Neural cell (in vitro differentiated cells): ENCODE measurements at regions not wholly inside any gene's neighbourhood (a gene's known extent, or its start where the extent isn't known, plus 50 kb on each side); places are given as distances from the start of the nearest gene placed in this dataset.
A peak's percentile ranks its signal among the peaks of the same experiment; 100 is the strongest.

ENCODE experiments used
- H2AFZ ChIP-seq: fragments of 200-600, 300-800 bp; sonication (generic), shearing (Covaris generic); 2 replicates; pipeline ENCODE4 v1.6.0; 2014; ENCODE audit warnings: low read depth, mild to moderate bottlenecking, antibody characterized with exemption, low read length, moderate library complexity
- H3F3A ChIP-seq: fragments of 200-600 bp; shearing (Covaris generic); 2 replicates; pipeline ENCODE4 v1.6.1; 2016; ENCODE audit warnings: mild to moderate bottlenecking, moderate library complexity, mixed read lengths, antibody characterized with exemption, low read length; ENCODE audit not compliant: insufficient read depth, poor library complexity, severe bottlenecking
- H3K27ac ChIP-seq: fragments of 200-600, 300-800 bp; sonication (generic), shearing (Covaris generic); 2 replicates; pipeline ENCODE4 v1.5.1; 2014; ENCODE audit warnings: mild to moderate bottlenecking, low read length, moderate library complexity
- H3K27me3 ChIP-seq: fragments of 300-800, 200-600 bp; sonication (generic), shearing (Covaris generic); 2 replicates; pipeline ENCODE4 v1.6.0; 2014; ENCODE audit warnings: mild to moderate bottlenecking, low read depth, low read length, moderate library complexity; ENCODE audit not compliant: insufficient read depth
- H3K36me3 ChIP-seq: fragments of 300-800, 200-600 bp; sonication (generic), shearing (Covaris generic); 2 replicates; pipeline ENCODE4 v1.5.1; 2014; ENCODE audit warnings: mild to moderate bottlenecking, antibody characterized with exemption, low read length, moderate library complexity; ENCODE audit not compliant: insufficient read depth
- H3K4me2 ChIP-seq: fragments of 300-800, 200-600 bp; sonication (generic), shearing (Covaris generic); 2 replicates; pipeline ENCODE4 v1.6.0; 2014; ENCODE audit warnings: mild to moderate bottlenecking, low read length
- H3K4me3 ChIP-seq: fragments of 300-800, 200-600 bp; sonication (generic), shearing (Covaris generic); 2 replicates; pipeline ENCODE4 v1.5.1; 2014; ENCODE audit warnings: mild to moderate bottlenecking, low read length, moderate library complexity
- H3K79me2 ChIP-seq: fragments of 200-600 bp; shearing (Covaris generic); replicated peaks from 2 replicates; pipeline ENCODE4 v1.6.0; 2014; ENCODE audit warnings: mild to moderate bottlenecking, low read length, moderate library complexity; ENCODE audit not compliant: insufficient read depth
- H3K9ac ChIP-seq: fragments of 300-800, 200-600 bp; sonication (generic), shearing (Covaris generic); 2 replicates; pipeline ENCODE4 v1.6.1; 2016; ENCODE audit warnings: mild to moderate bottlenecking, low read length, mixed read lengths
- H3K9me2 ChIP-seq: fragments of 200-600 bp; shearing (Covaris generic); 2 replicates; pipeline ENCODE4 v1.6.1; 2016; ENCODE audit warnings: mild to moderate bottlenecking, low read length, mixed read lengths; ENCODE audit not compliant: insufficient read depth
- H3K9me3 ChIP-seq: fragments of 200-600, 300-800 bp; sonication (generic), shearing (Covaris generic); 2 replicates; pipeline ENCODE4 v1.6.1; 2016; ENCODE audit warnings: mild to moderate bottlenecking, mixed run types, low read length, moderate library complexity, mixed read lengths
- H4K20me1 ChIP-seq: fragments of 200-600 bp; shearing (Covaris generic); 2 replicates; pipeline ENCODE4 v1.6.1; 2016; ENCODE audit warnings: mild to moderate bottlenecking, mixed run types; ENCODE audit not compliant: insufficient read depth
- EP300 ChIP-seq: fragments of 450-650 bp; conservative IDR thresholded peaks from 2 replicates; pipeline ENCODE4 v1.6.1; 2014; ENCODE audit warnings: antibody characterized with exemption, mild to moderate bottlenecking, moderate library complexity; ENCODE audit not compliant: poor library complexity, severe bottlenecking
- EZH2 ChIP-seq: fragments of 200-600, 300-800 bp; shearing (Covaris generic), sonication (generic); IDR thresholded peaks from 2 replicates; pipeline ENCODE4 v1.6.1; 2014; ENCODE audit warnings: antibody characterized with exemption, low read length, borderline replicate concordance, mild to moderate bottlenecking; ENCODE audit not compliant: insufficient read depth, poor library complexity, severe bottlenecking
- MXI1 ChIP-seq: fragments of 450-650 bp; conservative IDR thresholded peaks from 2 replicates; pipeline ENCODE4 v1.6.1; 2014; ENCODE audit warnings: antibody characterized with exemption, mild to moderate bottlenecking; ENCODE audit not compliant: poor library complexity, severe bottlenecking
- POLR2AphosphoS5 ChIP-seq: IDR thresholded peaks from 2 replicates; pipeline ENCODE4 v1.6.1; 2012
- RAD21 ChIP-seq: fragments of 450-650 bp; conservative IDR thresholded peaks from 2 replicates; pipeline ENCODE4 v1.6.1; 2014; ENCODE audit warnings: antibody characterized with exemption, mild to moderate bottlenecking, moderate library complexity
- SMC3 ChIP-seq: fragments of 450-650 bp; conservative IDR thresholded peaks from 2 replicates; pipeline ENCODE4 v1.6.1; 2014; ENCODE audit warnings: antibody characterized with exemption, mild to moderate bottlenecking, moderate library complexity; ENCODE audit not compliant: poor library complexity
- TAF1 ChIP-seq: IDR thresholded peaks from 2 replicates; pipeline ENCODE4 v1.6.1; 2012; ENCODE audit warnings: low read depth
- TF ChIP-seq, protein P1 (sequence below): IDR thresholded peaks from 2 replicates; pipeline ENCODE4 v1.6.1; 2012; ENCODE audit warnings: borderline replicate concordance
- TF ChIP-seq, protein P2 (sequence below): fragments of 450-650 bp; IDR thresholded peaks from 2 replicates; pipeline ENCODE4 v1.5.1; 2014; ENCODE audit warnings: antibody characterized with exemption, mild to moderate bottlenecking, moderate library complexity; ENCODE audit not compliant: poor library complexity, severe bottlenecking

DNA sequence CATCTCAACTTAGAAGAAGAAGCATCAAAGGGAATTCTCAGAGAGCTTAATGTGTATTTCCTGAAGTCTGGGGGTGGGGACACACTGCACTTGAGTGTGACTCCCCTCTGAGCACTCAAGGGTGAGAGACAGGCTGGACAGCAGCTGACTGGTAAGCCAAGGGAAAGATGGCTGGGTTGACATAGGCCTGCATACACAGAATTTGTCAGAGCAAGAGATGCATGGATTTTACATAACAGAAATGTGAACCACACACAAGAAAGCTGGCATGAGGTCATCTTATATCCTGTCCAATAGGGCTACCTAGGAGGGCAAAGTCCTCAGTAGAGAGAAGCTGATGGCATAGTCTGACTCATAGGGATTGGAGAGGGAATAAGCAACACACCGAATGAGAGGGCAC lies 114.3 kb upstream of the EPB41L4A start:
- H3K27me3 ChIP-seq, result no peaks in the 10 kb centered on the region
- no peaks in the 10 kb centered on the region for H3F3A ChIP-seq
- no peak for TF ChIP-seq EZH2
- no peak for TF ChIP-seq POLR2AphosphoS5
- TF ChIP-seq, protein P1, sequence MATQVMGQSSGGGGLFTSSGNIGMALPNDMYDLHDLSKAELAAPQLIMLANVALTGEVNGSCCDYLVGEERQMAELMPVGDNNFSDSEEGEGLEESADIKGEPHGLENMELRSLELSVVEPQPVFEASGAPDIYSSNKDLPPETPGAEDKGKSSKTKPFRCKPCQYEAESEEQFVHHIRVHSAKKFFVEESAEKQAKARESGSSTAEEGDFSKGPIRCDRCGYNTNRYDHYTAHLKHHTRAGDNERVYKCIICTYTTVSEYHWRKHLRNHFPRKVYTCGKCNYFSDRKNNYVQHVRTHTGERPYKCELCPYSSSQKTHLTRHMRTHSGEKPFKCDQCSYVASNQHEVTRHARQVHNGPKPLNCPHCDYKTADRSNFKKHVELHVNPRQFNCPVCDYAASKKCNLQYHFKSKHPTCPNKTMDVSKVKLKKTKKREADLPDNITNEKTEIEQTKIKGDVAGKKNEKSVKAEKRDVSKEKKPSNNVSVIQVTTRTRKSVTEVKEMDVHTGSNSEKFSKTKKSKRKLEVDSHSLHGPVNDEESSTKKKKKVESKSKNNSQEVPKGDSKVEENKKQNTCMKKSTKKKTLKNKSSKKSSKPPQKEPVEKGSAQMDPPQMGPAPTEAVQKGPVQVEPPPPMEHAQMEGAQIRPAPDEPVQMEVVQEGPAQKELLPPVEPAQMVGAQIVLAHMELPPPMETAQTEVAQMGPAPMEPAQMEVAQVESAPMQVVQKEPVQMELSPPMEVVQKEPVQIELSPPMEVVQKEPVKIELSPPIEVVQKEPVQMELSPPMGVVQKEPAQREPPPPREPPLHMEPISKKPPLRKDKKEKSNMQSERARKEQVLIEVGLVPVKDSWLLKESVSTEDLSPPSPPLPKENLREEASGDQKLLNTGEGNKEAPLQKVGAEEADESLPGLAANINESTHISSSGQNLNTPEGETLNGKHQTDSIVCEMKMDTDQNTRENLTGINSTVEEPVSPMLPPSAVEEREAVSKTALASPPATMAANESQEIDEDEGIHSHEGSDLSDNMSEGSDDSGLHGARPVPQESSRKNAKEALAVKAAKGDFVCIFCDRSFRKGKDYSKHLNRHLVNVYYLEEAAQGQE, result no peak
- TF ChIP-seq TAF1, result no peak
- no peak for TF ChIP-seq EP300
- TF ChIP-seq SMC3, result no peak
- TF ChIP-seq MXI1, result no peak
- TF ChIP-seq, protein P2, sequence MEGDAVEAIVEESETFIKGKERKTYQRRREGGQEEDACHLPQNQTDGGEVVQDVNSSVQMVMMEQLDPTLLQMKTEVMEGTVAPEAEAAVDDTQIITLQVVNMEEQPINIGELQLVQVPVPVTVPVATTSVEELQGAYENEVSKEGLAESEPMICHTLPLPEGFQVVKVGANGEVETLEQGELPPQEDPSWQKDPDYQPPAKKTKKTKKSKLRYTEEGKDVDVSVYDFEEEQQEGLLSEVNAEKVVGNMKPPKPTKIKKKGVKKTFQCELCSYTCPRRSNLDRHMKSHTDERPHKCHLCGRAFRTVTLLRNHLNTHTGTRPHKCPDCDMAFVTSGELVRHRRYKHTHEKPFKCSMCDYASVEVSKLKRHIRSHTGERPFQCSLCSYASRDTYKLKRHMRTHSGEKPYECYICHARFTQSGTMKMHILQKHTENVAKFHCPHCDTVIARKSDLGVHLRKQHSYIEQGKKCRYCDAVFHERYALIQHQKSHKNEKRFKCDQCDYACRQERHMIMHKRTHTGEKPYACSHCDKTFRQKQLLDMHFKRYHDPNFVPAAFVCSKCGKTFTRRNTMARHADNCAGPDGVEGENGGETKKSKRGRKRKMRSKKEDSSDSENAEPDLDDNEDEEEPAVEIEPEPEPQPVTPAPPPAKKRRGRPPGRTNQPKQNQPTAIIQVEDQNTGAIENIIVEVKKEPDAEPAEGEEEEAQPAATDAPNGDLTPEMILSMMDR, result no peak
- no peak for TF ChIP-seq RAD21
- H3K4me3 ChIP-seq, result no peak overlapping the region
- no peaks in the 10 kb centered on the region for H3K79me2 ChIP-seq
- no peaks in the 10 kb centered on the region for H3K9me3 ChIP-seq
- no peak overlapping the region for H3K27ac ChIP-seq
- no peak overlapping the region for H3K9ac ChIP-seq
- H3K36me3 ChIP-seq, result no peaks in the 10 kb centered on the region
- peak overlapping the region; percentile 7 for H3K4me2 ChIP-seq
- no peaks in the 10 kb centered on the region for H3K9me2 ChIP-seq
- H2AFZ ChIP-seq, result no peak overlapping the region
- no peaks in the 10 kb centered on the region for H4K20me1 ChIP-seq

DNA sequence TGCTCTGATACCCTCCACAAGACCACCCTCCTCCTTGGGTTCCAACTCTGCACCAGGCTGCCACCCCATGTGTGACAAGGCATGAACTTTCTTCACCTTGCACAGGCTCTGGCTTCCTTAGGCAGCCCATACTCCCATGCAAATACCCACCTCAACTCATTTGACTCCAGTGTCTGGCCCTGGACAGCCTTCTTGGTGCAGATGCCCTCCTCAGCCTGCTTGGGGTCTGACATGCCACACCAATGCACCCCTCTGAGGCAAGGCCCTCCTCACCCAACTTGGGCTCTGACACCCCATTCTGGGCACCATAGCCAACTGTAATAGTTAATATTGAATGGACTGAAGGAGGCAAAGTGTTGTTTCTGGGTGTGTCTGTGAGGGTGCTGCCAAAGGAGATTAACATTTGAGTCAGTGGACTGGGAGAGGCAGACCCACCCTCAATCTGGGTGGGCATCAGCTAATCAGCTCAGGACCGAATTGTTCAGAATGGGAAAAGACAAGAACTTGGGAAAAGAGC lies 115.0 kb upstream of the EPB41L4A start:
- Histone ChIP-seq H3K4me3 (no peak overlapping the region), H3F3A (no peaks in the 10 kb centered on the region), H3K79me2 (no peaks in the 10 kb centered on the region), H3K9me3 (no peaks in the 10 kb centered on the region), H3K9ac (no peak overlapping the region), H2AFZ (no peak overlapping the region), H4K20me1 (no peaks in the 10 kb centered on the region), H3K36me3 (no peaks in the 10 kb centered on the region), H3K27ac (no peak overlapping the region), H3K27me3 (no peaks in the 10 kb centered on the region), H3K9me2 (no peaks in the 10 kb centered on the region), H3K4me2 (no peak overlapping the region)
- TF ChIP-seq POLR2AphosphoS5, result no peak
- TF ChIP-seq RAD21, result no peak
- TF ChIP-seq MXI1, result no peak
- TF ChIP-seq, protein P2, result no peak
